Loucy (cell line): ENCODE measurements at regions not wholly inside any gene's neighbourhood (a gene's known extent, or its start where the extent isn't known, plus 50 kb on each side); places are given as distances from the start of the nearest gene placed in this dataset.

Source experiments
- H2AFZ ChIP-seq: fragments of 200-600 bp; sonication (generic); 2 replicates; pipeline ENCODE4 v1.6.0; 2016; ENCODE audit warnings: antibody characterized with exemption, mild to moderate bottlenecking, low read length, moderate library complexity
- H3F3A ChIP-seq: fragments of 200-600 bp; 2 replicates; pipeline ENCODE4 v1.6.0; 2016; ENCODE audit warnings: antibody characterized with exemption, low read depth, mild to moderate bottlenecking
- H3K27me3 ChIP-seq: fragments of 200-600 bp; sonication (generic); 2 replicates; pipeline ENCODE4 v1.6.1; 2014; ENCODE audit warnings: low read length, mild to moderate bottlenecking; ENCODE audit not compliant: insufficient read depth, poor library complexity, severe bottlenecking
- H3K36me3 ChIP-seq: fragments of 200-600 bp; sonication (generic); 2 replicates; pipeline ENCODE4 v1.6.1; 2016; ENCODE audit warnings: low read length; ENCODE audit not compliant: insufficient read depth
- H3K4me1 ChIP-seq: fragments of 200-600 bp; sonication (generic); 2 replicates; pipeline ENCODE4 v1.5.1; 2014; ENCODE audit warnings: low read length, mild to moderate bottlenecking; ENCODE audit not compliant: insufficient read depth, poor library complexity, severe bottlenecking
- H3K4me2 ChIP-seq: fragments of 200-600 bp; sonication (generic); 2 replicates; pipeline ENCODE4 v1.6.0; 2014; ENCODE audit warnings: antibody characterized with exemption, low read length, low read depth, mild to moderate bottlenecking; ENCODE audit not compliant: poor library complexity, severe bottlenecking
- H3K4me3 ChIP-seq: fragments of 200-600 bp; sonication (generic); 2 replicates; pipeline ENCODE4 v1.5.1; 2014; ENCODE audit warnings: low read length, mild to moderate bottlenecking, mixed read lengths; ENCODE audit not compliant: poor library complexity, severe bottlenecking
- H3K79me2 ChIP-seq: fragments of 200-600 bp; sonication (generic); 2 replicates; pipeline ENCODE4 v1.6.1; 2014; ENCODE audit warnings: low read length; ENCODE audit not compliant: insufficient read depth
- H3K9ac ChIP-seq: fragments of 200-600 bp; sonication (generic); 2 replicates; pipeline ENCODE4 v1.6.0; 2014; ENCODE audit warnings: mild to moderate bottlenecking, low read depth, low read length, moderate library complexity; ENCODE audit not compliant: poor library complexity, severe bottlenecking
- H3K9me2 ChIP-seq: fragments of 200-600 bp; sonication (generic); replicated peaks from 2 replicates; pipeline ENCODE4 v1.6.1; 2016; ENCODE audit warnings: low read depth, low read length, mixed read lengths
- H3K9me3 ChIP-seq: fragments of 200-600 bp; sonication (generic); 2 replicates; pipeline ENCODE4 v1.6.1; 2014; ENCODE audit warnings: mild to moderate bottlenecking, antibody characterized with exemption, low read length, low read depth; ENCODE audit not compliant: insufficient read depth
- H4K20me1 ChIP-seq: fragments of 200-600 bp; sonication (generic); 2 replicates; pipeline ENCODE4 v1.6.0; 2014; ENCODE audit warnings: antibody characterized with exemption, low read length, mild to moderate bottlenecking; ENCODE audit not compliant: insufficient read depth, poor library complexity, severe bottlenecking
- CTCF ChIP-seq: fragments of 200-600 bp; sonication (generic); conservative IDR thresholded peaks from 2 replicates; pipeline ENCODE4 v1.5.1; 2014; ENCODE audit warnings: mild to moderate bottlenecking, antibody characterized with exemption, low read length
- EZH2phosphoT487 ChIP-seq: fragments of 200-600 bp; IDR thresholded peaks from 2 replicates; pipeline ENCODE4 v1.6.1; 2018; ENCODE audit warnings: antibody characterized with exemption, mild to moderate bottlenecking, moderate library complexity, borderline replicate concordance

- Histone ChIP-seq H3K36me3 (no peaks in the 10 kb centered on the region), H3K4me1 (no peaks in the 10 kb centered on the region), H3K9ac (no peak overlapping the region), H3K27me3 (no peaks in the 10 kb centered on the region), H3F3A (no peaks in the 10 kb centered on the region), H3K9me2 (no peaks in the 10 kb centered on the region), H2AFZ (no peak overlapping the region), H3K79me2 (no peaks in the 10 kb centered on the region), H3K9me3 (no peaks in the 10 kb centered on the region), H3K4me2 (no peak overlapping the region), H4K20me1 (no peaks in the 10 kb centered on the region), H3K4me3 (no peak overlapping the region)
- TF ChIP-seq EZH2phosphoT487 (no peak), CTCF (no peak)
Measured at GRCh38 chr9:12441506-12441905, 251.7 kb upstream of the TYRP1 start.

GRCh38 chr9:12448246-12448645, 244.9 kb upstream of the TYRP1 start:
- H2AFZ ChIP-seq = no peak overlapping the region
- no peak overlapping the region for H3K4me3 ChIP-seq

GRCh38 chr9:12457237-12457636, 235.9 kb upstream of the TYRP1 start:
- Histone ChIP-seq H3K4me2 (no peak overlapping the region), H3K9me2 (0 out of 2 replicates have a peak, but pooled peaks cover 4% of the 10 kb centered on the region), H4K20me1 (no peaks in the 10 kb centered on the region), H3F3A (no peaks in the 10 kb centered on the region), H3K4me1 (no peaks in the 10 kb centered on the region), H3K9me3 (no peaks in the 10 kb centered on the region), H3K27me3 (no peaks in the 10 kb centered on the region), H3K9ac (no peak overlapping the region), H3K4me3 (no peak overlapping the region), H3K79me2 (no peaks in the 10 kb centered on the region), H3K36me3 (no peaks in the 10 kb centered on the region), H2AFZ (no peak overlapping the region)
- TF ChIP-seq CTCF (no peak), EZH2phosphoT487 (no peak)

More at GRCh38 chr9:12448246-12448645, 244.9 kb upstream of the TYRP1 start:
- H3K4me1 ChIP-seq = no peaks in the 10 kb centered on the region
- no peaks in the 10 kb centered on the region for H3K79me2 ChIP-seq
- no peaks in the 10 kb centered on the region for H3F3A ChIP-seq
- TF ChIP-seq EZH2phosphoT487 (no peak), CTCF (no peak)
- H3K9me3 ChIP-seq = no peaks in the 10 kb centered on the region
- no peak overlapping the region for H3K4me2 ChIP-seq
- H3K9me2 ChIP-seq = no peaks in the 10 kb centered on the region
- H3K36me3 ChIP-seq = no peaks in the 10 kb centered on the region
- H3K27me3 ChIP-seq = no peaks in the 10 kb centered on the region
- H4K20me1 ChIP-seq = no peaks in the 10 kb centered on the region
- H3K9ac ChIP-seq = no peak overlapping the region
